DMS153 (cell line): ENCODE measurements at regions not wholly inside any gene's neighbourhood (a gene's known extent, or its start where the extent isn't known, plus 50 kb on each side); places are given as distances from the start of the nearest gene placed in this dataset.
A peak's percentile ranks its signal among the peaks of the same experiment; 100 is the strongest.
"Not testable (repeated sequence)": the region's sequence is repeated elsewhere in the genome, so short reads cannot be mapped to it uniquely, and the experiment has no call there.

Experiments used
- DNase-seq: peaks from one replicate; lab custom pipeline; 2025; lab: John Stamatoyannopoulos, UW

DNA sequence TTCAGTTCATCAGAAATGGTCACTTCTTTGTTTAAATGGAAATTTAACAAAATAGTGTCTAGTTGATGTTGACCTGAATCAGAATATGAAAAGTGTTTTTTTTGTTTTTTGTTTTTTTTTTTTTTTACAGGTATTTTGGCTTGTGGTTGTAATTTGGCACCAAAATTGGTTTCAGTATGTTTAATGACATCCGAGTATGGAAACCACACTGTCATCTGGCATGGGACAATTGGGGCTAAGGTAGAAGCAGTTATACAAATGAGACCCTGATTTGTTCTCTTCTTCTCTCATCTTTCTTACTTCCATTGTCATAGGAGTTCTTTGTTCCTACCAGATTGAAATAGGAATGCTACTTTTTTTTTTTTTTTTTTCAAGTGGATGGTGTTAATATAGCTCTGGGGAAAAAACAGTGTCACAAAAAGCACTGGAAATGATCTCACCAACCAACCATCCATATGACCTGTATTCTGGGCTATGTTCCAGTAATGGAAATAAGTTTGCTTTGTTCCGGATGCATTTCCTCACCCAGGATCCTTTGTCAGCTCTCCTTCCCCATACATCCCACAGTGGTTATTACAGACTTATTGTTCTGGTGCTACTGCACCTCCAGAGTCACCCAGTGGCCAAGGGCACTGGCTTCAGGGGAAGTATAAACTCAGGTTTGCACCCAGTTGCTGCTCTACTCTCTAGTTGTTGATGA, 95.8 kb downstream of the ATXN3L start:
- peak; percentile 90 for DNase-seq

DNA sequence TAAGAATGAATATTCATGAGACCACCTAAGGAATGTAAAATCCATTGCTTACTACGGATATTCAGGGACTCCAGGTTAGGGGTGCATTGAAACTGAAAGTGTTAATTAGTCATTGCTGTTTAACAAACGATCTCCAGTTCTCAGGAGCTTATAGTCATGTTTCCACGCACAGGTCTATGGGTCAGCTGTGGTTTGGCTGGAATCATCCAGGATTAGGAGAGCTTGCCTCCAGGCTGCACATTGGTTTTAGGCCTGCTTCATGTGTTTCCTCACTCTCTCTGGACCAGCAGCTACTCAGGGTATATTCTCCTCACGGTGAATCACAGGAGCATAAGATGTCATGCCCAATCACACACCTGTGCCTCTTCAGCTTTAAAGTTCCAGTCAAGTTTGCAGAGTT, 98.9 kb downstream of the ATXN3L start:
- no peak for DNase-seq

- DNase-seq = no peak
Observed at GRCh38 chrX:13219991-13220764, 99.7 kb downstream of the ATXN3L start.

DNA sequence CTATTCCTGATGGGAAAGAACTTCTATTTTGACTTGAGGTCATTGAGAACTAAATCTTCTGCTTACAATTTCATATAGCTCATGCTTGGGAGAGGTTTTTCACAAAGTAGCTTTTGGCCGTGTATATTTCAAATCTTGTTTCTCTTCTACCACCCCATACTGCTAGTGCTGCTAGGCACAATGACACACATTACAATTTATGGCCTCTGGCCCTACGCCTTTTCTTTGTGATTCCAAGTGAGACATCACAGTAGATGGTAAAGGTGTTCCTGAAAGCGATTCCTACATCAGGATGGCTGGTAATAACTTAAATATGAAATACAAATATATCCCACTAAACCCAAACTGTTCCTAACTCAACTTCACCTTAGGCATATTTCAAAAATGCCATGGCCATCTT, 101.1 kb downstream of the ATXN3L start:
- no peak for DNase-seq

GRCh38 chrX:13216139-13216538, 103.7 kb downstream of the ATXN3L start:
- DNase-seq = no peak

- DNase-seq = no peak
Observed at GRCh38 chrX:13215729-13216128, 104.1 kb downstream of the ATXN3L start.

DNA sequence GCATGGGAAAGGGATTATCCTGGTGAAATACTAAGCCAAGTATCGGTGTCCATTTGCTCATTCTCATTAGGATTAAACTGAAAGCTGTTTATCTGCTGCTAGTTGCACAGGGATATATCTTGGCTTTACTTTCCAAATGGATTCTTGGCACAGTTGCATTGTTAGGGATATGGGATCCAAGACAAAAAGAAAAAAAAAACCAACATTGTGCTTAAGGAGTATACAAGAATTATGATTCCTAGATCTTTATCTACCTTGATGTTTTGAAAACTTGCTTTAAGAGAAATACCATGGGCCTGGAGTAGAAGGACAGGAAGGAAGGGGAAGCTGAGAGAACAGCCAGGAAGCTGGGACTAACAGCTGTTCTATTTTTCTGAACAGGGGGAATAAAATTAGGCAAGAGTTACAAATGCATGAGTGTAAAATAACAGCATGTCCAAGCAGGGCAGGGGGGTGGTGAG, 107.6 kb downstream of the ATXN3L start:
- no peak for DNase-seq

- DNase-seq = not testable (repeated sequence)
Observed at GRCh38 chrX:13210142-13210541, 109.7 kb downstream of the ATXN3L start.

DNA sequence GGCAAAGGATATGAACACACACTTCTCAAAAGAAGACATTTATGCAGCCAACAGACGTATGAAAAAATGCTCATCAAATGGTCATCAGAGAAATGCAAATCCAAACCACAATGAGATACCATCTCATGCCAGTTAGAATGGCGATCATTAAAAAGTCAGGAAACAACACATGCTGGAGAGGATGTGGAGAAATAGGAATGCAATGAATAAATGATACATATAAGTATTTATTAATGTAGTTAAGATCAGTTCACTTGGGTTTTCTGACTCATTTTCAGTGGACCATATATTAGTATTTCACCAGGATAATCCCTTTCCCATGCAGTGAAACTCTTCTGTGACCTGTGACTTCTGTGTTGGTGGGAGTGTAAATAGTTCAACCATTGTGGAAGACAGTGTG, 110.1 kb downstream of the ATXN3L start:
- not testable (repeated sequence) for DNase-seq

DNA sequence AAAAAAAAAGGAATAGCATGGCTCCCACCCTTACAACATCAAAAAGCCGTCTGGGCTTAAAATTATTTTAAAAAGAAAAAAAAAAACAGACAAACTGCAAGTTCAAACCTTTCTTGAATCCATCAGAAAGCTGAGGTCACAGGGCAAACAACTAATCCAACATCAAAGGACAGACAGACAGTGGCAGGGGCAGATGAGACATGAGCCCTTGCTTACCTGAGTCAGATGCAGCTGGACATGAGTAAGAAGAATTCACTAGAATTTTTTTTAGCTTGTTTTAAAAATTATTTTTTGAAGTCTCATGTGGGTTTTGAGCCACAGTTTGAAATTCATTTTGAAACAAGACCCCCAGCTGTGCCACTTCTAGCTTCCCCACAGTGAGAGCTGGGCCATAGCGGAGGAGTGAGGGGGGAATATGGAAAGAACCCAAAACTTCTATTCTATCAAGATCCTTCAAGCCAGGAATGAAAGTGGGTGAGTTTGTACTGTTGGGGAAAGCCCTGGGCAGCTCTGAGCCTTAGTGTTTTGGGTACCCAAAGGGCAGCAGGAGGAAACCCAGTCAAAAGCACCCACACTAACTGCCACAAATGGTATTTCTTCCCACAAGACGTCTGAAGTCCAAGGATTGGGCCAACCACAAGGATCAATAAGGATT, 111.4 kb downstream of the ATXN3L start:
- no peak for DNase-seq

GRCh38 chrX:13203271-13203670, 116.6 kb downstream of the ATXN3L start:
- no peak for DNase-seq

DNA sequence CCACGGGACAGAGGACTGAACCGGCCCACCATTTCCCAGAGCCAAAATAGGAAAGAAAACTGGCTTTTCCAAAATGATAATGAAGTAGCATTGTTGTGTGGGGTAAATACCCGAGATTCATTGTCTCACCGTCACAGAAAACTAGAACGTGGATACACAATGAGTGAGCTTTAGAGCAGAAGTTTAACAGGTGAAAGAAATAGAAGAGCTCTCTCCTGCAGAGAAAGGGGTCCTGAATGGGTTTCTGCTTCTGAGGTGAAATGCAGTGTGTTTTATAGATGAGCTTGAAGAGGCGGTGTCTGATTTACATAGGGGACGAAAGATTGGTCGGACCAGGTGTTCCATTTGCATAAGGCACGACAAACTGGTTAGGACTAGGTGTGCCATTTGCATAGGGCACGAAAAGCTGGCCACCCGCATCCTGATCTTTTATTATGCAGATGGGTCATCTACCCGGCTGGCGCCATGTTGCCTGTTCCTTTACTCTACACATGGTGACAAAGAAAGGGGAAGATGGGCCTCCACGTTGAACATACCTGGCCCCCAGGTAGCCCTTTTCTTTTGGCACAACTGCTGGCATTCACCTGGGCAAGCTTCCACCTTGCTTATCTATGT, 118.1 kb downstream of the ATXN3L start:
- no peak for DNase-seq

DNA sequence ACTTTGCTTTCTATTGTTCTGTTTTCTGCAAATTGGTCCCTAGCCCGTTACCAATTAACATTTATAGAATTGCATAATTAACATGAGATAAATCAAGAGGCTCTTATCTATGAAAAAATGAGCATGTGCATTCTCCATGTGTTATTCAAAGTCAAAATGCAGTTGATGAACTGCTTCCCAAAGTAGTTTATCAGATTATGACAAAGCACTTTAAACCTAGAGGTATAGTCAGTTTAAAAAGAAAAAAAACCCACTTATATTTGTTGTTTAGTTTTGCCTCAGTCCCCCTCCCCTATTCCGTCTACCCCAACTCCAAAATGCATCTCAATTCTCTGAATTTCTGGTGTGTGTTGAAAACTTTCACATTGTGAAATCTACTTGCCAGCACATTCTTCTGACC, 119.5 kb downstream of the ATXN3L start:
- DNase-seq = no peak

GRCh38 chrX:13198762-13199064, 121.1 kb downstream of the ATXN3L start:
- DNase-seq = no peak

- DNase-seq = no peak
Observed at GRCh38 chrX:13198056-13198761, 121.6 kb downstream of the ATXN3L start.

DNA sequence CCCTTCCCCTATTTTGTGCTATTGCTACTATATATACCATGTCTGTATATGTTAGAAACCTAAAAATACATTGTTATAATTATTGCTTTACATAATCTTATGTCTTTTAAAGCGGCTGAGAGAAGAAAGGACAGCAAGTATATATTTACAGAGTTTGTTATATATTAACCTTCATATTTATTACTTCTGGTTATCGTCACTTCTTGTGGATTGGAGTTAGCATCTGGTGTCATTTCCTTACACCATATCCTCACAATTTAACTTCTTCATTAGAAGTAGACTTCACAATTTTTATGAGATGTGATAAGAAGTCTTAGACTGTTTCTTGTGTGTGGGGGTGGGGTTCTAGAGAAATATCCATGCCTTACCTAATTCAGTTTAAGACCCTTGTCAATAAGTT, 123.1 kb downstream of the ATXN3L start:
- no peak for DNase-seq

GRCh38 chrX:13195340-13195739, 124.5 kb downstream of the ATXN3L start:
- no peak for DNase-seq

GRCh38 chrX:13194291-13195103, 125.4 kb downstream of the ATXN3L start:
- peak; percentile 64 for DNase-seq

DNA sequence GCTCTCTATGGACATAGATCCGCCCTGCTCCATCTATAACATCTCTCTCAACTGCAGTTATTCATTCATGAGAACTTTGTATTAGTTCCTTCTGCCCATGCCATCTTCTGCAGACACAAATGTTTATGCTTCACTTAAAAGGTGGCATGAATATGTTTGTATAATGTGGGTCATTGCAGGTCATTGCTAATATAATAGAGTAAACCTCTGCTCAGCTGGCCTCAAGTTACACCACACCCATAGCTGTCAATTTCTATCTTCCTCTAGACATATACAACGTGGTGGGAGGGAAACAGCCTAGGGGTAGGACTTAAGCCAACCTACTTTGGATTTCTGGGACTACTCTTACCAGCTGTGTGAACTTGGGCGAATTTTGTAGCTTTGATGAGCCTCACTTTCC, 129.8 kb downstream of the ATXN3L start:
- no peak for DNase-seq

GRCh38 chrX:13189380-13189779, 130.5 kb downstream of the ATXN3L start:
- no peak for DNase-seq

- DNase-seq = no peak
Observed at GRCh38 chrX:13188731-13189309, 131.0 kb downstream of the ATXN3L start.
